Sigmoid colon (tissue), 4 donors: ENCODE measurements at regions not wholly inside any gene's neighbourhood (a gene's known extent, or its start where the extent isn't known, plus 50 kb on each side); places are given as distances from the start of the nearest gene placed in this dataset.

Source experiments
- CTCF ChIP-seq, 4 experiments: fragments of 450-650 bp in 3 of 4; fragments of 200-600 bp in 1 of 4; IDR thresholded peaks; one replicate each; pipeline ENCODE4 v1.5.1; 2016 to 2019; ENCODE audit warnings: antibody characterized with exemption in 4 of 4, mild to moderate bottlenecking in 3 of 4, moderate library complexity in 2 of 4
- EP300 ChIP-seq, 4 donors: sonication (generic); formaldehyde crosslinking; IDR thresholded peaks; one replicate each; pipeline ENCODE4 v1.6.1; 2017; ENCODE audit warnings: antibody characterized with exemption in 4 of 4
- POLR2A ChIP-seq, 2 donors: fragments of 450-650 bp; IDR thresholded peaks; one replicate each; pipeline ENCODE4 v1.6.1; 2016; ENCODE audit warnings: antibody characterized with exemption in 2 of 2, mild to moderate bottlenecking in 2 of 2, moderate library complexity in 2 of 2
- POLR2AphosphoS5 ChIP-seq, 4 donors: sonication (generic); formaldehyde crosslinking; IDR thresholded peaks; one replicate each; pipeline ENCODE4 v1.6.1; 2017; ENCODE audit warnings: antibody characterized with exemption in 4 of 4

- TF ChIP-seq POLR2AphosphoS5 (IDR thresholded peaks at IDR 0.05) (no peak), POLR2A (IDR thresholded peaks at IDR 0.05) (no peak), CTCF (IDR thresholded peaks at IDR 0.05) (no peak), EP300 (IDR thresholded peaks at IDR 0.05) (no peak)
These were observed 93.1 kb upstream of the TEX13D start for GRCh38 chrX:124239324-124239723.
